Esophagus squamous epithelium (tissue), 4 donors: ENCODE measurements at regions not wholly inside any gene's neighbourhood (a gene's known extent, or its start where the extent isn't known, plus 50 kb on each side); places are given as distances from the start of the nearest gene placed in this dataset.

ENCODE experiments used
- CTCF ChIP-seq, 6 experiments: fragments of 450-650 bp in 4 of 6; fragments of 200-600 bp in 2 of 6; sonication (generic) in 2 of 6; IDR thresholded peaks; one replicate each; pipeline ENCODE4 v1.5.1; 2016 to 2019; ENCODE audit warnings: antibody characterized with exemption in 6 of 6, mild to moderate bottlenecking in 4 of 6, moderate library complexity in 4 of 6
- POLR2A ChIP-seq, 4 donors: fragments of 450-650 bp; IDR thresholded peaks; one replicate each; pipeline ENCODE4 v1.6.1; 2017; ENCODE audit warnings: antibody characterized with exemption in 4 of 4, mild to moderate bottlenecking in 4 of 4, moderate library complexity in 3 of 4

- TF ChIP-seq CTCF (IDR thresholded peaks at IDR 0.05), result no peak
- TF ChIP-seq POLR2A (IDR thresholded peaks at IDR 0.05), result no peak
These were observed 325.1 kb upstream of the DDHD1 start for GRCh38 chr14:53478174-53478573.
